ENCODE measurements at regions not wholly inside any gene's neighbourhood (a gene's known extent, or its start where the extent isn't known, plus 50 kb on each side); places are given as distances from the start of the nearest gene placed in this dataset.

DNA sequence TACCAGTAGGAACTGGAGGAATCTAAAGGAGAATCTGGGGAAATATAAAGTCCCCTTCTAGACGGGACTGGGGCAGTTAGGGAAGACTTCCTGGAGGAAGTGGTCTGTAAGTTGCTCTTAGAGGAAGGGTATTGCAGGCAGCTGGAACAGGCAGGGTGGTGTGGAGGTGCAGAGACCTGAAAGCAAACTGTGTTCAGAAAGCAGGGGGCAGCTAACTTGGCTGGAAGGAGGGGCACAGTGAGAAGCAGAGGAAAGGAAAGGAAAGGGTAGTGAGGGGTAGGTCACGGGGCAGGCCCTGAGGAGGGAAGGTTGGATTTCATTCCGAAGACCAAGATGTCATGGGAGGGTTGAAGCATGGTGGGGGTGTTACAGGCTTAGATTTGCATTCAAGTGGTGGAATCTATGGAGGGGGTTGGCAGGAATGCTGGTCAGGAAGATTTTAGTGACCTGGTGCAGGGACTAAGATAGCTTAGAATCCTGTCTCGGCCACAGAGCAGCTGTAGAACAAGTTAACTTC, 240.7 kb downstream of the FOXD2 start:
- H3K4me3 ChIP-seq (ENCODE audit: insufficient read depth in 1 of 2, low read depth in 1 of 2, low read length in 2 of 2) = no peak overlapping the region
- no peak overlapping the region for H4K8ac ChIP-seq (ENCODE audit: low read length)
- H3K23ac ChIP-seq (ENCODE audit: low read length in 2 of 2) = no peak overlapping the region
- H3K18ac ChIP-seq (ENCODE audit: low read depth in 1 of 2, low read length in 2 of 2) = no peak overlapping the region
- H3K4ac ChIP-seq (ENCODE audit: low read depth in 1 of 2, low read length in 2 of 2) = no peak overlapping the region
- no peak overlapping the region for H3K27ac ChIP-seq (ENCODE audit: low read length, poor library complexity, severe bottlenecking)
- peaks cover 6 to 19% of the 10 kb centered on the region in 2 experiments for H3K27me3 ChIP-seq (ENCODE audit: control insufficient read depth in 1 of 2, insufficient read depth in 1 of 2, low read length in 2 of 2)
- H3K14ac ChIP-seq (ENCODE audit: low read length in 2 of 2) = no peak overlapping the region
- WGBS = 73% methylated on average over 4 of the region's 4 CpGs
- no peak overlapping the region for H2AK5ac ChIP-seq (ENCODE audit: low read length, severe bottlenecking)
- no peaks in the 10 kb centered on the region for H3K4me1 ChIP-seq (ENCODE audit: control insufficient read depth, insufficient read depth, low read depth, low read length)
- H2AFZ ChIP-seq (ENCODE audit: low read depth, low read length) = no peak overlapping the region
- no peak overlapping the region for H2BK120ac ChIP-seq (ENCODE audit: low read depth, low read length)
- H2BK5ac ChIP-seq (ENCODE audit: low read depth, low read length, poor library complexity, severe bottlenecking) = no peak overlapping the region
- no peaks in the 10 kb centered on the region for H3K9me3 ChIP-seq (ENCODE audit: control insufficient read depth, low read length)
- no peak overlapping the region for H3K4me2 ChIP-seq (ENCODE audit: low read length, poor library complexity, severe bottlenecking)
- no peak overlapping the region for H4K91ac ChIP-seq (ENCODE audit: low read length)
- DNase-seq = no peak
- no peaks in the 10 kb centered on the region for H3K79me1 ChIP-seq (replicated peaks; ENCODE audit: low read length, poor library complexity, severe bottlenecking)
- H2BK12ac ChIP-seq (ENCODE audit: low read length in 2 of 2) = no peak overlapping the region
- no peaks in the 10 kb centered on the region for H3K36me3 ChIP-seq (ENCODE audit: control insufficient read depth in 1 of 2, insufficient read depth in 2 of 2, low read depth in 1 of 2, low read length in 2 of 2)
- H2BK15ac ChIP-seq (ENCODE audit: low read depth, poor library complexity, severe bottlenecking) = no peak overlapping the region
- no peak overlapping the region for H3K9ac ChIP-seq (ENCODE audit: low read length)

DNA sequence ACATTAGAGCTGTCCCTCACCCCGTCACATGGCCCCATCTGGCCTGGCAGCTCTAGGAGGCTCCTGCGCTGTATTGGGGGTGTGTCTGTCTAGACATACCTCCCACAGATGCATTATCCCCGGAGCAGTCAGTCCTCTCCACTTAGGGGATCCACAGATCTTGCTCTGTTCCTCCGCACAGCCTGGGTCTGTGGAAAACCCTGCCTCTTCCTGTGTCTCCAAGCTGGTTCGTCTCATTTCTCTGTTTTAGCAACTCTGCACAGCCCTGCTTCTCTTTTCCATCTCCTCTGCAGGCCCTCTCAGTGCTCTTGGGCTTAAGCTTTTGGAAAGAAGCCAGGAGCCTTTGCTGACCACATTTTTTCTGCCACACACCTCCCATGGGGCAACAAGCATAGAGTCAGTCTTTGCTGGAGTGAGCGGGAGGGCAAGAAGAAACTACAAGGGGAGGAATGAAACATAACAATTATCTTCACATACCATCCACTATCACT, 241.5 kb downstream of the FOXD2 start:
- WGBS = 47% methylated on average over 5 of the region's 6 CpGs
- no peak overlapping the region for H4K8ac ChIP-seq (ENCODE audit: low read length)
- no peak for DNase-seq
- no peak overlapping the region for H3K27ac ChIP-seq (ENCODE audit: low read length, poor library complexity, severe bottlenecking)
- H3K27me3 ChIP-seq (ENCODE audit: control insufficient read depth in 1 of 2, insufficient read depth in 1 of 2, low read length in 2 of 2) = peaks cover 9 to 27% of the 10 kb centered on the region in 2 experiments
- no peak overlapping the region for H2AFZ ChIP-seq (ENCODE audit: low read depth, low read length)
- H4K91ac ChIP-seq (ENCODE audit: low read length) = no peak overlapping the region
- no peak overlapping the region for H3K4me2 ChIP-seq (ENCODE audit: low read length, poor library complexity, severe bottlenecking)
- H2BK120ac ChIP-seq (ENCODE audit: low read depth, low read length) = no peak overlapping the region
- no peak overlapping the region for H2BK12ac ChIP-seq (ENCODE audit: low read length in 2 of 2)
- H3K4ac ChIP-seq (ENCODE audit: low read depth in 1 of 2, low read length in 2 of 2) = no peak overlapping the region
- H3K23ac ChIP-seq (ENCODE audit: low read length in 2 of 2) = no peak overlapping the region
- H3K14ac ChIP-seq (ENCODE audit: low read length in 2 of 2) = no peak overlapping the region
- no peaks in the 10 kb centered on the region for H3K4me1 ChIP-seq (ENCODE audit: control insufficient read depth, insufficient read depth, low read depth, low read length)
- no peak overlapping the region for H2BK5ac ChIP-seq (ENCODE audit: low read depth, low read length, poor library complexity, severe bottlenecking)
- H3K9me3 ChIP-seq (ENCODE audit: control insufficient read depth, low read length) = no peaks in the 10 kb centered on the region
- no peak overlapping the region for H3K9ac ChIP-seq (ENCODE audit: low read length)
- no peak overlapping the region for H3K18ac ChIP-seq (ENCODE audit: low read depth in 1 of 2, low read length in 2 of 2)
- H3K79me1 ChIP-seq (replicated peaks; ENCODE audit: low read length, poor library complexity, severe bottlenecking) = no peaks in the 10 kb centered on the region
- no peak overlapping the region for H2AK5ac ChIP-seq (ENCODE audit: low read length, severe bottlenecking)
- H2BK15ac ChIP-seq (ENCODE audit: low read depth, poor library complexity, severe bottlenecking) = no peak overlapping the region
- no peak overlapping the region for H3K4me3 ChIP-seq (ENCODE audit: insufficient read depth in 1 of 2, low read depth in 1 of 2, low read length in 2 of 2)
- no peaks in the 10 kb centered on the region for H3K36me3 ChIP-seq (ENCODE audit: control insufficient read depth in 1 of 2, insufficient read depth in 2 of 2, low read depth in 1 of 2, low read length in 2 of 2)

DNA sequence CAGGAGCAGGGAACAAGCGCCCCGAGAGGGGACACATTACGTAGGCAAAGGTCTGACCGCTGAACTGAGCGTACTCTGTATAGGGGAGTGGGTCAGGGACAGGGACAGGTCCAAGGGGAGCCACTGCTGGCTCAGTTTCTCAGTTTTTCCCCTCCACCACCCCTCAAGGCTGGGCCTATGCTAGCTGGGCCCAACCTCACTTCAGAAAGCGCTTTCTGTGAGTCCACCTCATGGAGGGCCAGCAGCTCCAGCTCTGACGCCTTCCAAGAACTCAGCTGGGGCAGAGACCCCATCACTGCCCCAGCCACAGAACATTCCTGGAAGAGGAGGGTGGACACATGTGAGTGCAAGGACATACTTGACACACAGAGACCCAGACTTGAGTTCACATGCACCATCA, 242.0 kb downstream of the FOXD2 start:
- Histone ChIP-seq H3K9ac (ENCODE audit: low read length) (no peak overlapping the region), H3K18ac (ENCODE audit: low read depth in 1 of 2, low read length in 2 of 2) (no peak overlapping the region), H2BK120ac (ENCODE audit: low read depth, low read length) (no peak overlapping the region), H2AFZ (ENCODE audit: low read depth, low read length) (no peak overlapping the region), H3K4me2 (ENCODE audit: low read length, poor library complexity, severe bottlenecking) (no peak overlapping the region), H3K9me3 (ENCODE audit: control insufficient read depth, low read length) (no peaks in the 10 kb centered on the region), H3K4ac (ENCODE audit: low read depth in 1 of 2, low read length in 2 of 2) (no peak overlapping the region), H2BK5ac (ENCODE audit: low read depth, low read length, poor library complexity, severe bottlenecking) (no peak overlapping the region), H3K27ac (ENCODE audit: low read length, poor library complexity, severe bottlenecking) (no peak overlapping the region), H4K91ac (ENCODE audit: low read length) (no peak overlapping the region), H2BK15ac (ENCODE audit: low read depth, poor library complexity, severe bottlenecking) (no peak overlapping the region), H3K14ac (ENCODE audit: low read length in 2 of 2) (no peak overlapping the region), H3K79me1 (replicated peaks; ENCODE audit: low read length, poor library complexity, severe bottlenecking) (no peaks in the 10 kb centered on the region), H4K8ac (ENCODE audit: low read length) (no peak overlapping the region), H3K4me3 (ENCODE audit: insufficient read depth in 1 of 2, low read depth in 1 of 2, low read length in 2 of 2) (no peak overlapping the region), H2BK12ac (ENCODE audit: low read length in 2 of 2) (no peak overlapping the region), H3K4me1 (ENCODE audit: control insufficient read depth, insufficient read depth, low read depth, low read length) (no peaks in the 10 kb centered on the region), H2AK5ac (ENCODE audit: low read length, severe bottlenecking) (no peak overlapping the region), H3K27me3 (ENCODE audit: control insufficient read depth in 1 of 2, insufficient read depth in 1 of 2, low read length in 2 of 2) (peaks cover 14 to 32% of the 10 kb centered on the region in 2 experiments), H3K23ac (ENCODE audit: low read length in 2 of 2) (no peak overlapping the region), H3K36me3 (ENCODE audit: control insufficient read depth in 1 of 2, insufficient read depth in 2 of 2, low read depth in 1 of 2, low read length in 2 of 2) (no peaks in the 10 kb centered on the region)
- no peak for DNase-seq
- 89% methylated on average over 7 of the region's 7 CpGs for WGBS

DNA sequence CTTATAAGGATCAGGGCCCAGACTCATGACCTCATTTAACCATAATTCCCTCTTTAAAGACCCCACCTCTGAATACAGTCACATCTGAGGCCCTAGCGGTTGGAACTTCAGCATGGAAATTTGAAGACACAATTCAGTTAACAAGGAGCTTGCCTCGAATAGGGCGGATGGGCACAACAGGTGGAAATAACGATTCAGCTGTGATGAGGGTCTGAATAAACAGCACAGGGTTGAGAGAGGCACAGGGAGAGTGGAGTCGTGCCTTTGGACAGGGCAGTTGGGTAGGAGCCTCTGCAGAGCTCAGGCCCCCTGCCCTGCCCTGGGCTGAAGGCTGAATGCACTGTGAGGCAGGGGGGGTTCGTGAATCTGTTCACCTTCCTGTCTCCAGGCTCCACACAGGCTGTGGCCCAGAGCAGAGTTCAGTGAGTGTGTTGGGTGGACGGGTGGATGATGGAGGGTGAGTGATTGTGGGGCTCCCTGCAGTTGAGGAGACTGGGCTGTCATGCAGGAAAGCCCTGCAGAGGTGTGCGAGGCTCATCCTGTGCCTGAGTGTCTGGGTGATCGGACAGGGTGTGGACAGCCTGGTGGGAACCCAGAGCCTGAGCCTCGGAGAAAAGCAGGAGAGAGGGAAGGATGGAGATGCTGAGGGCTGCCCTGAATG, 243.1 kb downstream of the FOXD2 start:
- H4K91ac ChIP-seq (ENCODE audit: low read length) = no peak overlapping the region
- H3K4me1 ChIP-seq (ENCODE audit: control insufficient read depth, insufficient read depth, low read depth, low read length) = no peaks in the 10 kb centered on the region
- no peaks in the 10 kb centered on the region for H3K36me3 ChIP-seq (ENCODE audit: control insufficient read depth in 1 of 2, insufficient read depth in 2 of 2, low read depth in 1 of 2, low read length in 2 of 2)
- H3K27ac ChIP-seq (ENCODE audit: low read length, poor library complexity, severe bottlenecking) = no peak overlapping the region
- no peak overlapping the region for H2BK15ac ChIP-seq (ENCODE audit: low read depth, poor library complexity, severe bottlenecking)
- peaks cover 20 to 41% of the 10 kb centered on the region in 2 experiments for H3K27me3 ChIP-seq (ENCODE audit: control insufficient read depth in 1 of 2, insufficient read depth in 1 of 2, low read length in 2 of 2)
- H2BK12ac ChIP-seq (ENCODE audit: low read length in 2 of 2) = no peak overlapping the region
- no peaks in the 10 kb centered on the region for H3K79me1 ChIP-seq (replicated peaks; ENCODE audit: low read length, poor library complexity, severe bottlenecking)
- H2BK5ac ChIP-seq (ENCODE audit: low read depth, low read length, poor library complexity, severe bottlenecking) = no peak overlapping the region
- no peak overlapping the region for H2AFZ ChIP-seq (ENCODE audit: low read depth, low read length)
- no peak overlapping the region for H3K4ac ChIP-seq (ENCODE audit: low read depth in 1 of 2, low read length in 2 of 2)
- no peak overlapping the region for H3K14ac ChIP-seq (ENCODE audit: low read length in 2 of 2)
- no peak overlapping the region for H3K9ac ChIP-seq (ENCODE audit: low read length)
- no peak overlapping the region for H2AK5ac ChIP-seq (ENCODE audit: low read length, severe bottlenecking)
- no peak overlapping the region for H3K18ac ChIP-seq (ENCODE audit: low read depth in 1 of 2, low read length in 2 of 2)
- no peak overlapping the region for H2BK120ac ChIP-seq (ENCODE audit: low read depth, low read length)
- H3K9me3 ChIP-seq (ENCODE audit: control insufficient read depth, low read length) = no peaks in the 10 kb centered on the region
- no peak overlapping the region for H4K8ac ChIP-seq (ENCODE audit: low read length)
- H3K4me2 ChIP-seq (ENCODE audit: low read length, poor library complexity, severe bottlenecking) = no peak overlapping the region
- no peak overlapping the region for H3K23ac ChIP-seq (ENCODE audit: low read length in 2 of 2)
- 82% methylated on average over 10 of the region's 10 CpGs for WGBS
- no peak for DNase-seq
- no peak overlapping the region for H3K4me3 ChIP-seq (ENCODE audit: insufficient read depth in 1 of 2, low read depth in 1 of 2, low read length in 2 of 2)

Measured in mesenchymal stem cell (in vitro differentiated cells and primary cell).